Naive thymus-derived CD4-positive, alpha-beta T cell (primary cell): ENCODE measurements at regions not wholly inside any gene's neighbourhood (a gene's known extent, or its start where the extent isn't known, plus 50 kb on each side); places are given as distances from the start of the nearest gene placed in this dataset.

Experiments used
- ATAC-seq: fragments of 150-1000 bp; cut with Tn5 transposase; 2 replicates; pipeline ENCODE4 v1.10.0; 2021; ENCODE audit warnings: mild to moderate bottlenecking, moderate library complexity
- CTCF ChIA-PET: fragments of 350-600 bp; sonication (Branson Sonifier 250); formaldehyde crosslinking; loops from one replicate; lab custom pipeline; 2021; ENCODE audit warnings: antibody characterized with exemption; lab: Charles Lee
- POLR2A ChIA-PET: fragments of 350-600 bp; sonication (Branson Sonifier 250); formaldehyde crosslinking; loops from one replicate; lab custom pipeline; 2021; ENCODE audit warnings: antibody characterized with exemption, inconsistent platforms; lab: Charles Lee
- DNase-seq, 9 donors: peaks; one replicate each; pipeline versions ENCODE4 v3.0.0 to v3.0.0-alpha.2; 2020 to 2022; ENCODE audit warnings: mixed read lengths in 1 of 9
- H3K27ac ChIP-seq: one replicate; pipeline ENCODE4 v1.7.0; 2013; ENCODE audit warnings: mild to moderate bottlenecking, low read depth, low read length, moderate library complexity
- H3K27me3 ChIP-seq, 2 donors: one replicate each; pipeline ENCODE4 v1.7.0; 2013; ENCODE audit warnings: low read length in 2 of 2, mild to moderate bottlenecking in 2 of 2, moderate library complexity in 2 of 2; ENCODE audit not compliant: control insufficient read depth in 2 of 2, insufficient read depth in 2 of 2
- H3K36me3 ChIP-seq, 3 experiments: 1 replicate in 2 of 3; 2 replicates in 1 of 3; pipeline ENCODE4 v1.7.0; 2013; ENCODE audit warnings: low read length in 3 of 3, mild to moderate bottlenecking in 3 of 3, moderate library complexity in 1 of 3; ENCODE audit not compliant: insufficient read depth in 3 of 3, control insufficient read depth in 2 of 3
- H3K4me1 ChIP-seq, 2 donors: one replicate each; pipeline ENCODE4 v1.7.0; 2013; ENCODE audit warnings: low read length in 2 of 2, mild to moderate bottlenecking in 2 of 2, moderate library complexity in 1 of 2; ENCODE audit not compliant: control insufficient read depth in 2 of 2, insufficient read depth in 2 of 2
- H3K4me3 ChIP-seq: 2 replicates; pipeline ENCODE4 v1.7.0; 2013; ENCODE audit warnings: mild to moderate bottlenecking, low read length
- H3K9me3 ChIP-seq, 3 experiments: 1 replicate in 2 of 3; 2 replicates in 1 of 3; pipeline ENCODE4 v1.7.0; 2013; ENCODE audit warnings: low read length in 3 of 3; ENCODE audit not compliant: control insufficient read depth in 2 of 3
- H3K27ac Mint-ChIP-seq, 9 donors: one replicate each; pipeline ENCODE4 v1.8.0; 2020 to 2022; ENCODE audit warnings: mixed read lengths in 9 of 9, mild to moderate bottlenecking in 8 of 9, moderate library complexity in 5 of 9, inconsistent platforms in 2 of 9
- H3K27me3 Mint-ChIP-seq, 5 donors: one replicate each; pipeline ENCODE4 v1.8.0; 2021 to 2022; ENCODE audit warnings: mixed read lengths in 5 of 5, mild to moderate bottlenecking in 1 of 5
- H3K36me3 Mint-ChIP-seq, 5 donors: one replicate each; pipeline ENCODE4 v1.8.0; 2020 to 2022; ENCODE audit warnings: mixed read lengths in 5 of 5, mild to moderate bottlenecking in 3 of 5, inconsistent platforms in 1 of 5
- H3K4me1 Mint-ChIP-seq, 7 donors: one replicate each; pipeline ENCODE4 v1.8.0; 2020 to 2022; ENCODE audit warnings: mixed read lengths in 7 of 7, mild to moderate bottlenecking in 3 of 7, inconsistent platforms in 1 of 7
- H3K4me3 Mint-ChIP-seq, 10 donors: one replicate each; pipeline ENCODE4 v1.8.0; 2020 to 2022; ENCODE audit warnings: mild to moderate bottlenecking in 10 of 10, mixed read lengths in 10 of 10, moderate library complexity in 6 of 10, inconsistent platforms in 2 of 10
- H3K9me3 Mint-ChIP-seq, 11 donors: one replicate each; pipeline ENCODE4 v1.8.0; 2020 to 2022; ENCODE audit warnings: mixed read lengths in 11 of 11, mild to moderate bottlenecking in 4 of 11, inconsistent platforms in 1 of 11, moderate library complexity in 1 of 11
- intact Hi-C, 2 donors: fragments of 100-400 bp; cut with micrococcal nuclease; formaldehyde crosslinking; loops; one replicate each; pipeline ENCODE4 v1.15.1; 2023

GRCh38 chr1:79827446-79827845, 820.9 kb upstream of the ADGRL4 start:
- Mint-ChIP-seq H3K36me3 (no peaks in the 10 kb centered on the region), H3K27me3 (no peaks in the 10 kb centered on the region), H3K4me3 (no peak overlapping the region), H3K27ac (no peak overlapping the region), H3K4me1 (no peaks in the 10 kb centered on the region), H3K9me3 (peaks cover 0 to 21% (median 1%) of the 10 kb centered on the region in 11 donors)
- Histone ChIP-seq H3K4me3 (no peak overlapping the region), H3K36me3 (no peaks in the 10 kb centered on the region), H3K4me1 (no peaks in the 10 kb centered on the region), H3K9me3 (no peaks in the 10 kb centered on the region), H3K27ac (no peak overlapping the region), H3K27me3 (no peaks in the 10 kb centered on the region)
- intact Hi-C loops = no loop called here
- ChIA-PET POLR2A (no interaction called here), CTCF (no interaction called here)
- no peak for ATAC-seq
- DNase-seq = no peak

- Histone ChIP-seq H3K4me3 (no peak overlapping the region), H3K4me1 (no peaks in the 10 kb centered on the region), H3K36me3 (no peaks in the 10 kb centered on the region), H3K27me3 (no peaks in the 10 kb centered on the region), H3K9me3 (no peaks in the 10 kb centered on the region), H3K27ac (no peak overlapping the region)
- Mint-ChIP-seq H3K36me3 (no peaks in the 10 kb centered on the region), H3K4me1 (no peaks in the 10 kb centered on the region), H3K9me3 (peaks cover 0 to 20% (median 2%) of the 10 kb centered on the region in 11 donors), H3K27ac (no peak overlapping the region), H3K27me3 (no peaks in the 10 kb centered on the region), H3K4me3 (no peak overlapping the region)
- ChIA-PET CTCF (no interaction called here), POLR2A (no interaction called here)
- DNase-seq = no peak
- no peak for ATAC-seq
- intact Hi-C loops = no loop called here
Measured at GRCh38 chr1:79825551-79825950, 819.0 kb upstream of the ADGRL4 start.

GRCh38 chr1:79822053-79822452, 815.5 kb upstream of the ADGRL4 start:
- H3K9me3 Mint-ChIP-seq = peaks cover 0 to 15% (median 3%) of the 10 kb centered on the region in 11 donors
- intact Hi-C loops = no loop called here
- H3K27ac Mint-ChIP-seq = no peak overlapping the region
- Histone ChIP-seq H3K27me3 (no peaks in the 10 kb centered on the region), H3K36me3 (no peaks in the 10 kb centered on the region), H3K4me1 (no peaks in the 10 kb centered on the region), H3K9me3 (no peaks in the 10 kb centered on the region), H3K27ac (no peak overlapping the region), H3K4me3 (no peak overlapping the region)
- ATAC-seq = no peak
- ChIA-PET CTCF (no interaction called here), POLR2A (no interaction called here)
- no peaks in the 10 kb centered on the region for H3K4me1 Mint-ChIP-seq
- no peak overlapping the region for H3K4me3 Mint-ChIP-seq
- no peaks in the 10 kb centered on the region for H3K27me3 Mint-ChIP-seq
- no peak for DNase-seq
- no peaks in the 10 kb centered on the region for H3K36me3 Mint-ChIP-seq

GRCh38 chr1:79819140-79819539, 812.6 kb upstream of the ADGRL4 start:
- no peaks in the 10 kb centered on the region for H3K4me1 ChIP-seq
- no peak overlapping the region for H3K27ac ChIP-seq
- H3K4me1 Mint-ChIP-seq = no peaks in the 10 kb centered on the region
- no peaks in the 10 kb centered on the region for H3K9me3 ChIP-seq
- no peaks in the 10 kb centered on the region for H3K36me3 Mint-ChIP-seq
- no peak for ATAC-seq
- DNase-seq = no peak
- peaks cover 0 to 15% (median 3%) of the 10 kb centered on the region in 11 donors for H3K9me3 Mint-ChIP-seq
- H3K4me3 ChIP-seq = no peak overlapping the region
- H3K36me3 ChIP-seq = no peaks in the 10 kb centered on the region
- no peaks in the 10 kb centered on the region for H3K27me3 ChIP-seq
- intact Hi-C loops = no loop called here
- H3K27me3 Mint-ChIP-seq = no peaks in the 10 kb centered on the region
- ChIA-PET POLR2A (no interaction called here), CTCF (no interaction called here)
- H3K4me3 Mint-ChIP-seq = no peak overlapping the region
- no peak overlapping the region for H3K27ac Mint-ChIP-seq

- Histone ChIP-seq H3K27ac (no peak overlapping the region), H3K36me3 (no peaks in the 10 kb centered on the region), H3K4me3 (no peak overlapping the region), H3K27me3 (no peaks in the 10 kb centered on the region), H3K9me3 (no peaks in the 10 kb centered on the region), H3K4me1 (no peaks in the 10 kb centered on the region)
- intact Hi-C loops = no loop called here
- CTCF ChIA-PET = no interaction called here
- Mint-ChIP-seq H3K4me1 (no peaks in the 10 kb centered on the region), H3K27me3 (no peaks in the 10 kb centered on the region), H3K27ac (no peak overlapping the region), H3K9me3 (peaks cover 0 to 9% (median 2%) of the 10 kb centered on the region in 11 donors), H3K36me3 (no peaks in the 10 kb centered on the region), H3K4me3 (no peak overlapping the region)
- ATAC-seq = no peak
- POLR2A ChIA-PET = no interaction called here
- DNase-seq = no peak
Measured at GRCh38 chr1:79817031-79817560, 810.6 kb upstream of the ADGRL4 start.

- Histone ChIP-seq H3K9me3 (no peaks in the 10 kb centered on the region), H3K27ac (no peak overlapping the region), H3K27me3 (no peaks in the 10 kb centered on the region), H3K36me3 (no peaks in the 10 kb centered on the region), H3K4me1 (no peaks in the 10 kb centered on the region), H3K4me3 (no peak overlapping the region)
- Mint-ChIP-seq H3K4me1 (no peaks in the 10 kb centered on the region), H3K27me3 (no peaks in the 10 kb centered on the region), H3K27ac (no peak overlapping the region), H3K9me3 (peaks cover 0 to 9% (median 1%) of the 10 kb centered on the region in 11 donors), H3K36me3 (no peaks in the 10 kb centered on the region), H3K4me3 (no peak overlapping the region)
- POLR2A ChIA-PET = no interaction called here
- intact Hi-C loops = no loop called here
- ATAC-seq (no peak), DNase-seq (no peak)
- CTCF ChIA-PET = no interaction called here
Measured at GRCh38 chr1:79815115-79815514, 808.6 kb upstream of the ADGRL4 start.

- no peak for DNase-seq
- Mint-ChIP-seq H3K27ac (no peak overlapping the region), H3K9me3 (peaks cover 0 to 18% (median 7%) of the 10 kb centered on the region in 11 donors), H3K27me3 (no peaks in the 10 kb centered on the region), H3K4me1 (no peaks in the 10 kb centered on the region), H3K36me3 (no peaks in the 10 kb centered on the region), H3K4me3 (no peak overlapping the region)
- Histone ChIP-seq H3K4me3 (no peak overlapping the region), H3K9me3 (no peaks in the 10 kb centered on the region), H3K27me3 (no peaks in the 10 kb centered on the region), H3K4me1 (no peaks in the 10 kb centered on the region), H3K27ac (no peak overlapping the region), H3K36me3 (no peaks in the 10 kb centered on the region)
- CTCF ChIA-PET = no interaction called here
- intact Hi-C loops = no loop called here
- POLR2A ChIA-PET = no interaction called here
- ATAC-seq = no peak
Measured at GRCh38 chr1:79811173-79811572, 804.6 kb upstream of the ADGRL4 start.
